Coronary artery (tissue), 2 donors: ENCODE measurements at regions not wholly inside any gene's neighbourhood (a gene's known extent, or its start where the extent isn't known, plus 50 kb on each side); places are given as distances from the start of the nearest gene placed in this dataset.

Source experiments
- DNase-seq: peaks from one replicate; pipeline ENCODE4 v3.0.0-alpha.2; 2017; ENCODE audit warnings: low spot score
- H3K27ac ChIP-seq, 2 donors: fragments of 200-600 bp; sonication (generic); one replicate each; pipeline ENCODE4 v1.5.1; 2016 to 2019
- H3K4me3 ChIP-seq: fragments of 200-600 bp; sonication (generic); 2 replicates; pipeline ENCODE4 v1.5.1; 2016; ENCODE audit warnings: mild to moderate bottlenecking, moderate library complexity
- CTCF ChIP-seq: fragments of 200-600 bp; sonication (generic); IDR thresholded peaks from one replicate; pipeline ENCODE4 v1.5.1; 2019; ENCODE audit warnings: antibody characterized with exemption

- DNase-seq = no peak
These were observed 621.5 kb upstream of the B3GAT1 start for GRCh38 chr11:135033540-135033939.

GRCh38 chr11:135031205-135031989 lies 619.4 kb upstream of the B3GAT1 start:
- no peak for DNase-seq
- no peak overlapping the region for H3K4me3 ChIP-seq
- no peak overlapping the region for H3K27ac ChIP-seq
- TF ChIP-seq CTCF = no peak

More at GRCh38 chr11:135033540-135033939, 621.5 kb upstream of the B3GAT1 start:
- Histone ChIP-seq H3K27ac (no peak overlapping the region), H3K4me3 (no peak overlapping the region)
- no peak for TF ChIP-seq CTCF

- no peak for TF ChIP-seq CTCF
- Histone ChIP-seq H3K27ac (no peak overlapping the region), H3K4me3 (no peak overlapping the region)
- no peak for DNase-seq
These were observed 615.4 kb upstream of the B3GAT1 start for GRCh38 chr11:135027461-135027860.

GRCh38 chr11:135023499-135023898 lies 611.5 kb upstream of the B3GAT1 start:
- Histone ChIP-seq H3K27ac (no peak overlapping the region), H3K4me3 (no peak overlapping the region)
- TF ChIP-seq CTCF = no peak
- no peak for DNase-seq

GRCh38 chr11:135022454-135022853 lies 610.4 kb upstream of the B3GAT1 start:
- DNase-seq = no peak
- Histone ChIP-seq H3K27ac (no peak overlapping the region), H3K4me3 (no peak overlapping the region)
- no peak for TF ChIP-seq CTCF

GRCh38 chr11:135019899-135020298 lies 607.9 kb upstream of the B3GAT1 start:
- no peak overlapping the region for H3K27ac ChIP-seq
- TF ChIP-seq CTCF = no peak
- no peak for DNase-seq
- H3K4me3 ChIP-seq = no peak overlapping the region

- Histone ChIP-seq H3K4me3 (no peak overlapping the region), H3K27ac (no peak overlapping the region)
- no peak for TF ChIP-seq CTCF
- no peak for DNase-seq
These were observed 607.4 kb upstream of the B3GAT1 start for GRCh38 chr11:135019343-135019871.
